ENCODE measurements at regions not wholly inside any gene's neighbourhood (a gene's known extent, or its start where the extent isn't known, plus 50 kb on each side); places are given as distances from the start of the nearest gene placed in this dataset.
"Not testable (repeated sequence)": the region's sequence is repeated elsewhere in the genome, so short reads cannot be mapped to it uniquely, and the experiment has no call there.

DNA sequence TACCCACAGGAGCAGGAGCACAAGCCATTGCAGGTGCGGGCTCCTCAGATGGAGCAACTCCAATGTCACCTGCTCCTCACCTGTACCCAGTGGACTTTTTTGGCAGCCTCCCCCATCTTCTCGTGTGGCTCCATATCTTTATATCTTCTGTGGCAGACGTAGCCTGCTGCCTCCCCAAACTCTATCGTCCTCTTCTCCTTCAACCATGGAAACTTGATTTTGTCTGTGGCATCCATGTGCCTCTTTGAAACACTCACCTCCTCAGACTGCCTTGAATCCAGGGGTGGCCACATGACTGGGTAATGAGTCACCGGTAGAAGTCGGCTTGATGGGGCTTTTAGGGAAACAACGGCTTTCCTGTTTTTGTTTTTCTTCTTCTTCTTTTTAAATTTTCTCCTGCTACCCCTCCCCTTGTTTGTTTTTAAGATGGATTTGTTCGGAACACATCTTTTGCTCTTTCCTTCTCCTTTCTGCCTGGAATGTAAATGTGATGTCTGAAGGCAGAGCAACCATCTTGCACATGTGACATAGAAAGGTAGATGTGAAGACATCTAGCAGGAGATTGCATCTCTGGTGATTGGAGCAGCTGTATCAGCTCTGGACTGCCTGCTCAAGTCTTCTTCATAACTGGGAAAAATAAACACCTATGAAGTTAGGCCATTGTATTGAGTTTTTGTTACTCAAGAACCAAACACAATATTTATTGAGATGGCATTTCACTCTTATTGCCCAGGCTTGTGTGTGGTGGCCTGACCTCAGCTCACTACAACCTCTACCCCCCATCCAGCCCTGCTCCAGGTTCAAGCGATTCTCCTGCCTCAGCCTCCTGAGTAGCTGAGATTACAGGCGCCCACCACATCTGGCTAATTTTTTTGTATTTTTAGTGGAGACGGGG, 69.9 kb upstream of the DDR1 start:
- no peak overlapping the region for H3K27ac ChIP-seq
- no peak for TF ChIP-seq CTCF (conservative IDR thresholded peaks at IDR 0.05)

DNA sequence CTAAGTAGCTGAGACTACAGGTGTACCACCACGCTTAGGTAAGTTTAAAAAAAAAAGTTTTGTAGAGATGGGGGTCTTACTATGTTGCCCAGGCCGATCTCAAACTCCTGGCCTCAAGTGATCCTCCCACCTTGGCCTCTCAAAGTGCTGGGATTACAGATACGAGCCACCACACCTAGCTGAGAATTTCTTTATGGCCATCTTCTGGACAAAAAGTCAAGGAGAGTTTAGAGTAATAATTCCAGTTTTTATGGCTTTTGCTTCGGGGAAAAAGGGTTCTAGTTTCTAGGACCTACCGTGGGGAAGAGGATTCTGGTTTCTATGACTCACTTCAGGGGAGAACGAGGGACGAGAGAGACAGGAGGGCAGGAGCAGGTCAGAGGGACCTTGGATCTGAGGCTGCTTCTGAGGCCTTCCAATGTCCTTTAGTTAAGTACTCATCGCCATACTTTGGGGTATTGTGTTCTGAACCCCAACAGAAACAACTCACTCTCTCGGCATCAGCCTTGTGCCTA, 69.3 kb upstream of the IER3 start:
- no peak overlapping the region for H3K27ac ChIP-seq
- TF ChIP-seq CTCF (conservative IDR thresholded peaks at IDR 0.05): no peak

- TF ChIP-seq CTCF (conservative IDR thresholded peaks at IDR 0.05): no peak
- H3K27ac ChIP-seq: peak overlapping the region; percentile 64
These were observed 66.5 kb upstream of the IER3 start for GRCh38 chr6:30810813-30811339.

- not testable (repeated sequence) for H3K27ac ChIP-seq
These were observed 63.2 kb upstream of the IER3 start for GRCh38 chr6:30807566-30807965.

DNA sequence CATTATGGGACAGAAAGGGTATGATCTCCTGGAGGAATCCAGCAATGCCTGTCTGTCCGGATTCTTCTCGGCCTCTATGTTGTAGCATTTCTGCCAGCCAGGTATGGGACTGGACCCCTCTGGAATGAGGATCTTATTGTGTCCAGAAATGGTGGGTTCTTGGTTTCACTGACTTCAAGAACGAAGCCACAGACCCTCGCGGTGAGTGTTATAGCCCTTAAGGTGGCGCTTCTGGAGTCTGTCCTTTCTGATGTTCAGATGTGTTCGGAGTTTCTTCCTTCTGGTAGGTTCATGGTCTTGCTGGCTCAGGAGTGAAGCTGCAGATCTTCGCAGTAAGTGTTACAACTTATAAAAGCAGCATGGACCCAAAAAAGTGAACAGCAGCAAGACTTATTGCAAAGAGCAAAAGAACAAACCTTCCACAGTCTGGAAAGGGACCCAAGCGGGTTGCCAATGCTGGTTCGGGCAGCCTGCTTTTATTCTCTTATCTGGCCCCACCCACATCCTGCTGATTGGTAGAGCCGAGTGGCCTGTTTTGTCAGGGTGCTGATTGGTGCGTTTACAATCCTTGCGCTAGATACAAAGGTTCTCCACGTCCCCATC, 62.3 kb upstream of the IER3 start:
- TF ChIP-seq CTCF (conservative IDR thresholded peaks at IDR 0.05): no peak
- H3K27ac ChIP-seq: no peak overlapping the region

- no peak overlapping the region for H3K27ac ChIP-seq
- TF ChIP-seq CTCF (conservative IDR thresholded peaks at IDR 0.05): no peak
These were observed 60.0 kb upstream of the IER3 start for GRCh38 chr6:30804333-30804732.

DNA sequence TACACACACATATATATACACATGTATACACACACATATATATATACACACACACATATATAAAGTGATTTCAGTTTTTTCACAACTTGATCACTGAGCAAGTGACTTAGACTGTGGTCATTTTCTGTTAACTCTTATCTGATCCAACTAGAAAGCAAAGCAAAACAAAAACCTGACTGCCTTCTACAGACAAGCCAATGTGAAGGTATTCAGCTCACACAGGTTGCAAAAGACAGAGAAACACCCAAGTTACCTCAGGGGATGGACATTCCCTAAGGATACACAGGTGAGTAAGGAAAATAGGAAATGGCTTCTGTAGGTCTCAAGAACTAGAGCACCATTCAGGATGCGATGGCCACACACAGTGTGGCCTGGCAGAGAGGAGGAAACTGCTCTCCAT, 58.4 kb upstream of the IER3 start:
- H3K27ac ChIP-seq: no peak overlapping the region

More for the DNA sequence above, 58.4 kb upstream of the IER3 start:
- TF ChIP-seq CTCF (conservative IDR thresholded peaks at IDR 0.05): no peak
